HG03097 (cell line): ENCODE measurements at regions not wholly inside any gene's neighbourhood (a gene's known extent, or its start where the extent isn't known, plus 50 kb on each side); places are given as distances from the start of the nearest gene placed in this dataset.

Source experiments
- ATAC-seq: cut with Tn5 transposase; IDR thresholded peaks from one replicate; pipeline ENCODE4 v1.9.1; 2021; ENCODE audit not compliant: unreplicated experiment, low FRiP score

GRCh38 chr1:82578086-82578726 is 777.5 kb downstream of the ADGRL2 start:
- ATAC-seq, result no peak

- no peak for ATAC-seq
Observed at GRCh38 chr1:82567348-82567747, 766.6 kb downstream of the ADGRL2 start.

- ATAC-seq, result no peak
Observed at GRCh38 chr1:82565546-82565945, 764.8 kb downstream of the ADGRL2 start.

- ATAC-seq, result no peak
Observed at GRCh38 chr1:82565146-82565545, 764.4 kb downstream of the ADGRL2 start.

GRCh38 chr1:82564333-82564732 is 763.6 kb downstream of the ADGRL2 start:
- ATAC-seq, result no peak

GRCh38 chr1:82562448-82562847 is 761.7 kb downstream of the ADGRL2 start:
- ATAC-seq, result no peak

- no peak for ATAC-seq
Observed at GRCh38 chr1:82560566-82560965, 759.8 kb downstream of the ADGRL2 start.

- no peak for ATAC-seq
Observed at GRCh38 chr1:82555501-82555900, 754.8 kb downstream of the ADGRL2 start.

GRCh38 chr1:82549841-82550240 is 749.1 kb downstream of the ADGRL2 start:
- no peak for ATAC-seq

- no peak for ATAC-seq
Observed at GRCh38 chr1:82542766-82543165, 742.0 kb downstream of the ADGRL2 start.

GRCh38 chr1:82542141-82542540 is 741.4 kb downstream of the ADGRL2 start:
- no peak for ATAC-seq

- no peak for ATAC-seq
Observed at GRCh38 chr1:82540006-82540405, 739.3 kb downstream of the ADGRL2 start.

GRCh38 chr1:82538876-82539275 is 738.1 kb downstream of the ADGRL2 start:
- no peak for ATAC-seq

- no peak for ATAC-seq
Observed at GRCh38 chr1:82534996-82535395, 734.3 kb downstream of the ADGRL2 start.

GRCh38 chr1:82525378-82525777 is 724.6 kb downstream of the ADGRL2 start:
- ATAC-seq, result no peak

- no peak for ATAC-seq
Observed at GRCh38 chr1:82520611-82521010, 719.9 kb downstream of the ADGRL2 start.

GRCh38 chr1:82517586-82517985 is 716.9 kb downstream of the ADGRL2 start:
- no peak for ATAC-seq

- ATAC-seq, result no peak
Observed at GRCh38 chr1:82515650-82516049, 714.9 kb downstream of the ADGRL2 start.

- ATAC-seq, result no peak
Observed at GRCh38 chr1:82511441-82511840, 710.7 kb downstream of the ADGRL2 start.

GRCh38 chr1:82510431-82510830 is 709.7 kb downstream of the ADGRL2 start:
- no peak for ATAC-seq

GRCh38 chr1:82507011-82507410 is 706.3 kb downstream of the ADGRL2 start:
- no peak for ATAC-seq

GRCh38 chr1:82503822-82504221 is 703.1 kb downstream of the ADGRL2 start:
- ATAC-seq, result no peak

- ATAC-seq, result no peak
Observed at GRCh38 chr1:82499022-82499421, 698.3 kb downstream of the ADGRL2 start.
